NCI-H1092 (cell line): ENCODE measurements at regions not wholly inside any gene's neighbourhood (a gene's known extent, or its start where the extent isn't known, plus 50 kb on each side); places are given as distances from the start of the nearest gene placed in this dataset.

ENCODE experiments used
- DNase-seq: peaks from one replicate; lab custom pipeline; 2025; lab: John Stamatoyannopoulos, UW

DNA sequence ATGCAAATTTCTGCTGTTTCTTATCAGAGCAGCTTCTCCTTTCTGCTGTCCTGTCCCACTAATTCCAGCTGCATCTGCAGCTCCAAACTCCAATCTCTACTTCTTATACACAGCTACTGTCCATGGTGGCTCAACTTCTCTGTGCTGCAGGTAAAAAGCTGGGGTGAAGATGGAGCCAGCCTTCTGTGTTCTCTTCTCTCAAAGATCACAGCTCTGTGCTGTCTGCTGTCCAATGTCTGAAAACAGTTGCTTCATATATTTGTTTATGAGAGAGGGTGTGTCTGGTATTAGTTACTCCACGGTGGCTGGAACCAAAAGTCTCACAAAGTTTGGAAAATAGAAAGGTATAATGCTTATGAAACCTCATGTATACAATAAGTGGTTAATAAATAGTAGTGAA, 445.8 kb upstream of the TBX3 start:
- DNase-seq: no peak

DNA sequence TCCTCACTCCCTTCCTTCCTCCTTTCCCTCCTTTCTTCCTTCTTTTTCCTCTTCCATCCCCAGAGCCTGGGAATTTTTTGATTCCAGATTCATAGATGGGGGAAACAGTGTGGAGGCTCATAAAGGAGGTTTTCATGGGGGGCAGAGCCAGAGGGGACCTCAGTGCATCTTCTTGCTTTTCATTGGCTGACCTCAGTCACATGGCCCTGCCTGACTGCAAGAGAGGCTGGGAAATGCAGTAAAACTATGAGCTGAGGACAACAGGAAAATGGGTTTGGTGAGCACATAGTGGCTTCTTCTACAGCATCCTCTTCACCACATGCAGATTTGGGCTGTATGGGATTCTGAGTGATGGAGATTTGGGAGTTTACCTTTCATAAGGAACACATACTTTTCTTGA, 437.1 kb upstream of the TBX3 start:
- no peak for DNase-seq

DNA sequence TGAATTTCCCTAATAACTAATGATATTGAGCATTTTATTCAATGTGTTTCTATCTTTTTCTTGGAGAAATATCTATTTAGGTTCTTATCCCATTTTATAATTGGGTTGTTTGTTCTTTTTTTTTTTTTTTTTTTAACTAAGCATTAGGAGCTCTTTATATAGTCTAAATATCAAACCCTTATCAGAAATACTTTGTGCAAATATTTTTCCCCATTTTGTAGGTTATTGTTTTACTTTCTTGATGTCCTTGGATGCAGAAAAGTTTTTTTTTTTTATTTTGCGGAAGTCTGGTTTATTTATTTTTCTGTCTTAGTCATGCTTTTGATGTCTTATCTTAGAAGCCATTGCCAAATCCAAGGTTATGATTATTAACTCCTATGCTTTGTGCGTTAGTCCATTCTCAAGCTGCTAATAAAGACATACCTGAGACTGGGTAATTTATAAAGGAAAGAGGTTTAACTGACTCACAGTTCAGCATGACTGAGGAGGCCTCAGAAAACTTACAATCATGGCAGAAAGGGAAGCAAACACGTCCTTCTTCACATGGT, 434.3 kb upstream of the TBX3 start:
- no peak for DNase-seq

DNA sequence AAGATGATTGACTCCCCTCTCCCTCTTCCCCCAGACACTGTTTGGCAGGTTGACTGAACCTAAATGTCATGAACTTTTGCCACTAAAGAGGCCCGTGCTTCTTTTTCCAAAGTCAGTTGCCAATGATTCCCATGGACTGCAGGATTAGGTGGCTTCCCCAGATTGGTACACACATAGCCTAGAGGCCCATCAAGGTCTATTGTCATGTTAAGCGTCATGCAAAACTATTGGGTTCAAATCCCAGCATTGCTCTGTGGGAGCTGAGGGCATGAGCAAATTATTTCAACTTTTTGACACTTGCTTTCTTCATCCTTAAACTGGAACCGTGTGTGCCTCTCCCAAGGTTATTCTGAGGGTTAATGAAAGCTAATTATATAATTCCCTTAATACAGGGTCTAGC, 430.2 kb upstream of the TBX3 start:
- no peak for DNase-seq

DNA sequence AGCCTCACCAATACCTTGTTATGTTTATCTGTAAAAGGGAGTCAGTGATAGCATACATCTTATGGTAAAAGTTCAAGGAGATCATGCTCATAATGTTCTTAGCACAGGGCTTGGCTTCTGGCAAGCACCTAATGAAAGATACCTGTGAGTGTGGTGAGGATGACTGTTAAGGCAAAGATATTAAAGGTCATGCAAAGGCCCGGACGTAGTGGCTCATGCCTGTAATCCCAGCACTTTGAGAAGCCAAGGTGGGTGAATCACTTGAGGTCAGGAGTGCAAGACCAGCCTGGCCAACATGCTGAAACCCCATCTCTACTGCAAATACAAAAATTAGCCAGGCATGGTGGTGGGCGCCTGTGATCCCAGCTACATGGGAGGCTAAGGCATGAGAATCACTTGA, 425.9 kb upstream of the TBX3 start:
- no peak for DNase-seq

DNA sequence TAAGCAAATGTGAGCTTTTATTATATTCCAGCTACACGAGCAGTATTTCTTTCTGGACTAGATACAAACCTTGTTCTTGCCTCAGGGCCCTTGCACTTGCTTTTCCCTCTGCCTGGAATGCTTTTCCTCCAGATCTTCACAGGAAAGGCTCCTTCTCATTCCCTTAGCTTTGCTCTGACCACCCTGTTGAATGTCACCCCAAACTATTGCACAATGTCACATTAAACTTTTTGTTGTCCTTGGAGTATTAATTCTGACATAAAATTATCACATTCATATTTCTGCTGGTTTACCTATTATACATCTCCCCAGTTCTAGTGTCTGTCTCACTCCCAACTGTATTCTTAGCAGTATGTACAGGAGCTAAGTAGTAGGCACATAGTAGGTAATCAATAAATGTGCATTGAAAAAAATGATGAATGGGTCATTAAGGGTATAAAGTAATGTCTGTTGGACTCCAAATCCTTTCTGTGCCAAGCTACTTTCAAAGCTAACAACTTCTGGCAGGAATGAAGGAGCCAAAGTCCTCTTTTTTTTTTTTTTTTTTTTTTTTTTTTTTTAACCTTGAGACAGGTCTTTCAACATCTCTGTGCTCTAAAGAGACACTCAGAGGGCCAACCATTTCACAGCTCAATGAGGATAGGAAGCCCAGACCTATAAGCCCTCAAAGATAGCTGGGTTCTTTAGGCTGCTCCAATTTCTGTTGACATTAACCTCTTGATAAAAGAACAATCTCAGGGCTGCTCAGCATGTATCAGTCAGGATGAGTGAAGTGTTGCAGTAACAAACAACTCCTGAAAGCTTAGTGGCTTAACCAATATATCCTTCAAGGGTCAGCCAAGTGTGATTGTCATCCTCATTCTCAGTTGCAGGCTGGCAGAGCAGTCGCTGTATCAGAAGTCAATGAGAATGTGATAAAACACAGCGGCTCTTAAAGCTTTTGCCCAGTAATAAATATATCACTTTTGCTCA, 424.4 kb upstream of the TBX3 start:
- no peak for DNase-seq

DNA sequence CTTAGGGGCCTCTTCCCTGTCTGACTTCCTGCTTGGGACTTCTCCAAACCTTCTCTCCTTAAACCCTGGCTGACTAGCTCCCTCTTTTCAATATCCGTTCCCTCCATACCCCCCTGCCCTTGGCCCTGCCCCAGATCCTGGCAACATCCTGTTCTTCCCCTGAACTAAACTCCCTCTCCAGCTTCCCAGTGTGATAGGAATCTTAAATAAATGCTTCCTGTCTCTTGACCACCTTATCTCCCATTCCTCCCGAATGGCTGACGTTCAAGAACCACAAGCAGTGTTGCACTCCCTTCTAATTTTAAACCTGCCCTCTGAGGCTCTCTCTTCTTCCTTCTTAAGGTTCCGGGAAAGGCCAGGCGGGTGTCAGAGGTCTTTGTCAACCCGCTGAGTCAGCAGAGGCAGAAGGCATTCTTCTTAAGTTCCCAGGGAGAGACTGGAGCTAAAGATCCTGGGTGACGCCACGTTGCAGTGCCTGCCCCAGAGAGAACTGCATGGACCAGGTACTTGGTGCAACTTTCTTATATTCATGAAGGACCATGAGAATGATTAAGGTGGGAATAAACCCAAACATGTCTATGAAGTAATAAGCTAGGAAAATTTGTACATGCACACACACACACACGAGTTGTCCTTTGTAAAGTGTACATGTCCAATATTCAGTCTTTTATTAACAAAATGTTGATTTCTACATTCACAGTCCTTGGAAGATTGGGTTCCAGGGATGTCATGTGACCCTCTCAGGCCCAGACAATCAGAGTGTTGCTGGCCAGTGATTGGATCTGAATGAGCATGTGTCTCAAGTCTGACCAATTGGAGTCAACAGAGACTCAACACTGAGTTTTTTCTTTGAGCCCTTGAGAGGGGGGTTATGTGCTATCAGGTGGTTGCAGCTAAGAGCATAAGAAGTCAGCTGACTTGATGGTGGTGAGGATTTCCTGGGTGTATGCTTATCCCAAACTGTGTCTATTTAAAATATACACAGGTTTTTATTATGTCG, 420.2 kb upstream of the TBX3 start:
- no peak for DNase-seq

DNA sequence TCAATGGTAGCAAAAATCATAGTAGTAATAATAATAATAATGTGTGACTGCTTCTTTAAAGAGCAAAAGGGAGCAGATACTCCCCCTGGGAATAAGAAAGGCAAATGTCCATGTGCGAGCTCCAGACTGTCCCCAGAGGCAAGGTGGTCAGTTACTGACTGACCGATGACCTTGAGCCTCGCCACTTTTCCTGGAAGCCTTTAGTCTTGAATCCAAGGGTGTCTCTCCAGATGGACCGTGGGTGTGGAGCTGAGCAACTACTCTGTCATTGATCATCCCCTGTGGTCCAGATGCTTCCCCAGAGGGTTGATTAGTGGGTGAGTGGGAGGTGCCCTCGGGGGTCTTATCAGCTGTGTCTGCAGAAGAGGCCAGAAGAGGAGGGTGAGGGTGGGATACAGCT, 418.5 kb upstream of the TBX3 start:
- DNase-seq: no peak

DNA sequence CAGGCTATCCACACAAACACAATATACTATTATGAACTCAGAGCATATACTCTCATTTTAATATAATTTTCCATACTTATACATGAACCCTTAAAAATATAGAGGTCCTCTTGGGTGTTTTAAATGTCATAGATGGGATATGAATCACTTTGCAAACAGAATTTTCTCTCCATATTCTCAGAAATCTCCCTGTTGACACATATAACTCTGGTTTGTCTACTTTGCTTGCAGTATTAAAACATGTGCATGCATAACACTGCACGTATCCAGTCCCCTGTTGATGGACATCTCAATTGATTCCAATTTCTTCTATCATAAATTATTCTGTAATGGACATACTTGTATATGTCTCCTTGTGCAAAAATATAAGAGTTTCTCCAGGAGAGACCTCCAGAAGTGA, 417.5 kb upstream of the TBX3 start:
- no peak for DNase-seq

DNA sequence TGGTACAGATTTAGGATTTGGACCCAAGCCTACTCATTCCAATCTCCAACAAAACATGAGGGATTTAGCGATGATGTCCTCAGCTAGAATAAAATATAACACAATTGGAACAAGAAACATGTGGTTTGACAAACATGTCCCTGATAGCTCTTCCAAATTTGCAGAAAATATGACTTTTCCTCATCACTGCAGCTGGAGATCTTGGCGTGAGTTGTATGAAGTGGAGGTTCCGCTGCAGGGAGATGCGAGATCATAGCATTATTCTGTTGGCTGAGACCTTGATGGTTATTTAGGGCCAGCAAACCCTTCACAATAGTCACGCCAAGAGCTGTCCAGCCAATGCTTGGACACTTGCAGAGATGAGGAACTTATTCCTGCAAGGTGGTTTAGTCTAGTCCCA, 413.4 kb upstream of the TBX3 start:
- no peak for DNase-seq

DNA sequence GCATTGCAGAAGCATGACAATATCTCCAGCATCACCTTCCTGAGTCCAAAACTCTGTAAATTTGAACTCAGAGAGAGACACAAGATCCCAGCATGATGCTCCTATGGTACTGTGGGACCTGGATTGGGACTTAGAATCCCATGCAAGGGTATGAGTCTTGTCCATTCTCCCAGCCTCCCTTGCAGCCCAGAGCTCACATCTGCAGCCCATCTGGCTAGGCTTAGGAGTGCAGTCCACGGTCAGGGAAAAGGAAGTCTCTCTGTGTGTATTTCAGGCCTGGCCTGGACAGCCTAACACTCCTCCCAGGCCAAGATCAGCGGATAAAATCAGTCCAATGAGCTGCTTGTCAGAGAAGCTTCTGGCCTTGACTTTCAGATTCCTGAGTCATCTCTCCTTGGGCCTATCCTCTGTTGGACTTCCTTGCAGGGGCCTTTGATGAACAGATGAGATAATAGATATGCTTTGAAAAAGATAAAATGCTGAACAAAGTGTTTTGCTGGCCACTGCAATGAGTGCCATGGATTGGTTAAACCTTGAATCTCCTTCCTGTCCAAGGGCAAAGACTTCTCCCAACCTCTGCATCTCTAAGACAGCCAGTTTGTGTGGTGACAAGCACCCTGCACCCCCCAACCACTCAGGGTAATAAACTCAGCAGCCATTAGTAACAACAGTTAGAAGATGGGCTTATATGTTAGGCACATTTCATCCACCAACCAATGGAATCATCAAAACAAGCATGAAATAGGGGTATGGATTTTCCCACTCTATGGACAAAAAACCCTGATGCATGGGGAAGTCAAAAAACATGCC, 412.8 kb upstream of the TBX3 start:
- no peak for DNase-seq

DNA sequence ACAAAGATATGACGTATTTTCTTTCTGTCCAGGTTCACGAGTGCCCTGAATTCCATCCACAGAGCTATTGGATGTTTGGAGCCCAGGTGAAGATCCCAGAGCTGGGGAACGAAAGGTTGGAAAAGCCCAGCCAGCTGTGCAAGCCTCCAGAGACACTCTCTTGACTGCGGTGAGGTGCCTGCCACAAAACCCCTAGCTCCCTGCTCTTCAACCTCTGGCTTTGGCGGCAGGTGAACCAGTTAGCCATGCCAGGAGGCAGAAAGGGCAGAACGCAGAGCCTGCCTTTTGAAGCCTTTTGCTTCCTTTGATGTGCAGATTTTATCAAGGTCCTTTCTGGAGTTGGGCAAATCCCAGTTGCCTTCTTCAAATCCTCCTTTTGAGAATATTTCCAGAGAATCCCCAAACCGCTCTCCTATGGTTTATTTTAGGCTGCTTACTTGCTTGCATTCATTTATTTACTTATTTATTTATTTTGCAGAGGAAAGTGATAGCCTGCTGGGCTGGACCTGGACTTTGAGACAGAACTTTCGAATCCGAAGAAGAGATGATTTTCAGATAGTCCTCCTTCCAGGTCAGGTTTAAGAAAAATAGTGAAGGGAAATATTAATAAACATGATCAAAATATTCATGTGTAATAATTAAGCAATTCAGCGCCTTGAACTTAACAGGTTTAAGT, 411.2 kb upstream of the TBX3 start:
- no peak for DNase-seq

DNA sequence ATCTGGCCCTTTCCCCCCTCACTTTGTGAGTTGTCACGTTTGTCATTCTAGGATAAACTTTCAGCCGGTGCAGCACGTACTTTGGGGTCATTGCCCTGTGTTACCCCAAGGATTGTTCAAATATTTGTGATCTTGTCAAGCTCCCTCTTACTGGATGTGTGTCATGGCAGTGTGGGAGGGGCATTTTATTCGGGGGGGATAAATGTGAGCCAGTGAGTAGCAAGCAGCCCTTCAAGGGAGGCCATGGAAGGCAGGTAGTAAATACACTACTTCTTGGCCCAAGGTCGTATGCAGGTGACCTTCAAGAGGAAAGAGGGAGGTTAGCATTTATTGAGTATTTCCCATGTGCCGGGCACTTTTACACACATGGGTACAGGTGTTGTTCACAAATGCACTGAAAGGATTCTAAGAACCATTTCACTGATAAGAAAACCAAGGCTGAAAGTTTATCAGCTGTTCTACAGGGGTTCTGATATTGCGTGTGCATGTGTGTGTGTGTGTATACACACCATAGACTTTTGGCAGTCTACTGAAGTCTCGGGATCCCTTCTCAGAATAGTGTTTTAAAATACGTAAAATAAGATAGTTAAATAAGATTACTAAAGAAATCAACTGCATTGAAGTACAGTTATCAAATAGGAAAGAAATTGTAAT, 410.3 kb upstream of the TBX3 start:
- no peak for DNase-seq

DNA sequence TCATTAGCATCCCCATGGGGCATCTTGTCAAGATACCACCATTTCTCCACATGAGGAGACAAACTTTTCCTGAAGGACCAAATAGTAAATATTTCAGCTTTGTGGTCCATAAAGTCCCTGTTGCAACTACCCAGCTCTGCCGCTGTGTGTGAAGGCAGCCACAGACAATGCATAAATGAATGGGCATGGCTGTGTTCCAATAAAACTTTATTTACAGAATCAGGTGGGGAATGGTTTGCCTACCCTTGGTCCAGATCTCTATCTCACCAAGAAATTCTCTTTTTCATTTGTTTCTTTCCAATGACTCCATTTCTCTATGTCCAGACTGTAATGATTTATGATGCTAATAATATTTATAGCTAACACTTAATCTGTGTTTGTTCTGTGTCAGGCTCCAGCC, 409.3 kb upstream of the TBX3 start:
- no peak for DNase-seq

DNA sequence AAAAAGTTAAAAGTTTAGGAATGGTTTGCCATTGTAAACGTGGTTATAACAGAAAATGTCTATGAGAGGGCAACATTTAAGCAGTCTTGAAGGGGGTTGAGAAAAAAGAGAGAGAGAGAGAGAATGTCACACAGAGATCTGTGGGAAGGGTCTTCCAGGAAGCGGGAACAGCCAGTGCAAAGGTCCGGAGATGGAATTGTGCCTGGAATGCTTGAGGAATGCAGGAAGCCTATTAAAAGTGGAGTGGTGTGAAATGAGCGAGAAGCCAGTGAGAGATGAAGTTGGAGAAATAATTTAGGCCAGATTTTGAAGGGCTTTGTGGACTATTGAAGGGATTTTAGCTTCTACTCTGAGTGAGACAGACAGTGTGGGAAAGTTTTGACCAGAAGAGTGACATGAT, 406.8 kb upstream of the TBX3 start:
- no peak for DNase-seq

DNA sequence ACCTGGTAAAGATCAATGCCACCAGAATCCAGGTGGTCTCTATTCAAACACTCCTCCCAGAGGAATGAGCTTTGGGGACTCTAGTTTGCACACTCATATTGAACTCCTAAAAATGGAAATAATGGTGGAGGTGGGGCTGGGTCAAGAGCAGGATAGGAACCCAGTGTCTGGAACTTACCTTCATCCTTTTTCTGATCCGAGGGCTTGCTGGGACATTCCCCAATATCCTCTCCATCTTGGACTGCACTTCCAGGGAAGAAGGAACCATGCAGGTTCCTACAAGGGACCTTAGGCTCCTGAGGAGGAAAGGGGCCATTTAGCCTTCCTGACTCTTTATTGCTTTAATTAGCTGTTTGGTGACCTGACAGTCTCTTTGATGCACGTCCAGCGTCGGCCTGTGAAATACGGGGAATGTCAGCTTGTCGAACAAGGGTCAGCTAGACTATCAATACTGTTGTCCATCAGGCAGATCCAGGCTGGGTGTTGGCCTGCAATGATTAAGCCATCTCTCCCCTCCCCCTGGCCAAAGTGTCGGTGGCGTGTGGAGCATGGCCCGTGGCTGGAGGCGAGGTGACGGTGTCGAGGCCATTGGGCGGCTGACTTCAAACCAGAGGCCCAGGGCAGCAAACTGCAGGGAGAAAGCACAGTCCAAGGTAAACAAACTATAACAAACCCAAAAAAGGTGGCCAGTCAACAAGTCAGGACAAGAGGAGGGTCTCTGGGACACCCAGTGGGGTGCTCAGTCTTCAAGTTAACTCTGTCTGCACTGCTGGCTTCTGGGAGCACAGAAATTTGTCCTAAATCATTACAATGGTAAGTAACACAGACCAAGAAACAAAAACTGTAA, 405.2 kb upstream of the TBX3 start:
- DNase-seq: no peak

DNA sequence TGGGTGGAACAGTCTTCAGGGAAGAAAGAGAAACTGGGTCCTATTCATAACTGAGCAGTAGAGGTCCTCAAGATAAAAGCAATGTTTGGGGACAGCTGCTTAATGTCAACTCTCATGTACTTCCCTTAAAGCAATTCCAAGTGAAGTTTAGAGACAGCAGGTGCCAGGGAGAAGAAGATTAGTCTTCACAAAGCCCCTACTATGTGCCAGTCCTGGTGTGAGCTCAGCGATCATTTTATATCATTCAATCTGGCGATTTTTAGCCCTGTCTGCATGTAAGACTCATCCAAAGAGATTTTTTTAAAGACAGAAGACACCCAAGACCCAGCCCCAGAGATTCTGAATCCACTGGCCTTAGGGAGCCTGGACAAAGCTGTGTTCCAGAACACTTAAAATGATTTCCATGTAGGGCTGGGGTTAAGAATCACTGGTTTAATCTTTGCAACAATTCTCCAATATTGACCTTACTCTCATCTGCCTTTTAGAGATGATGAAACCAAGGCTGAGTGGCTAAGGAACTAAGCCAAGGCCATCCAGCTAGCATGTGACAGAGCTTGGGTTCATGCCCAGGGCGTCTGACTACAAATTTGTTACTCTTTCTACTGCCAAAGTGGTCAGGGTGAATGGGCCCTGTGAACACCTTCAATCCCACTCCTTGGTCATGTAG, 404.5 kb upstream of the TBX3 start:
- DNase-seq: no peak

DNA sequence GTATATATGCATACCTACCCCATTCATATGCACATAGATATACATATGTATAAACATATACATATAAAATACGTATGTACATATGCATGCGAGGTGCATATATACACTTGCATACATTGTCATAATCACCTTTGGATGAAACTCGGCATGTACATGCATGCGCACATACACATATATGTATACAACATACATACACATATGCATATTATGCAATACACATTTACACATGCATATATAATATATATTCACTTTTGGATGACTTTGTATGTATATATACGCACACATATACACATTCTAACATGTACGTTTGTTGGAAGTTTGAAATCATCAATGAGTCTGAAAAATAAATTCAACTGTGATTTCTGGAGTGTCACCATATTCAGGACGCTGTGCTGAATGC, 401.6 kb upstream of the TBX3 start:
- no peak for DNase-seq

DNA sequence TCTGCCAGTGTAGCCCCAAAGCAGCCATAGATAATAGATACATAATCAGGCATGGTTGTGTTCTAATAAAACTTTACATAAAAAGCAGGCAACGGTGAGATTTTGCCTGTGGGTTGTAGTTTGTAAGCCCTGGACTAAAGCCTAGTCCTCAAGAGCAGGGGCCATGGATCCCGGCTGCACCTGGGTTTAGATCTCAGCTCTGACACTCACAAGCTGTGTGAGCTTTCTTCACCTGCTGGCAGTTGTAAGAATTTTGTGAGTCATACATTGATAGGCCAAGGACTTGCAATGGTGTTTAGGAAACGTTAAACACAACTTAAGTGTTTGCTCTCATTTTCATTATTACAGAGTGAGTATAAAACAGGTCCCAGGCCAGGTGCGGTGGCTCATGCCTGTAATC, 395.8 kb upstream of the TBX3 start:
- DNase-seq: no peak
